NCI-H2196 treated with DMSO at 0.1 percent for 48 hours (cell line): ENCODE measurements at regions not wholly inside any gene's neighbourhood (a gene's known extent, or its start where the extent isn't known, plus 50 kb on each side); places are given as distances from the start of the nearest gene placed in this dataset.

Experiments
- DNase-seq: peaks from one replicate; lab custom pipeline; 2025; ENCODE audit not compliant: unreplicated experiment; lab: John Stamatoyannopoulos, UW

GRCh38 chr21:40901691-40902090, 54.7 kb upstream of the DSCAM start:
- no peak for DNase-seq

- peak; percentile 44 for DNase-seq
Observed at GRCh38 chr21:40902299-40902698, 55.3 kb upstream of the DSCAM start.

GRCh38 chr21:40902993-40903392, 56.0 kb upstream of the DSCAM start:
- DNase-seq, result no peak

GRCh38 chr21:40905251-40905650, 58.3 kb upstream of the DSCAM start:
- DNase-seq, result no peak

- no peak for DNase-seq
Observed at GRCh38 chr21:40912375-40912774, 65.4 kb upstream of the DSCAM start.

- no peak for DNase-seq
Observed at GRCh38 chr21:40915114-40915513, 68.2 kb upstream of the DSCAM start.

- no peak for DNase-seq
Observed at GRCh38 chr21:40923407-40923806, 76.4 kb upstream of the DSCAM start.

GRCh38 chr21:40923901-40924300, 76.9 kb upstream of the DSCAM start:
- no peak for DNase-seq

- DNase-seq, result no peak
Observed at GRCh38 chr21:40924641-40925040, 77.7 kb upstream of the DSCAM start.

- DNase-seq, result no peak
Observed at GRCh38 chr21:40926238-40926637, 79.3 kb upstream of the DSCAM start.

- no peak for DNase-seq
Observed at GRCh38 chr21:40929833-40930232, 82.9 kb upstream of the DSCAM start.

- DNase-seq, result no peak
Observed at GRCh38 chr21:40931197-40931596, 84.2 kb upstream of the DSCAM start.

- no peak for DNase-seq
Observed at GRCh38 chr21:40936178-40936577, 89.2 kb upstream of the DSCAM start.

GRCh38 chr21:40936771-40937261, 89.9 kb upstream of the DSCAM start:
- no peak for DNase-seq

GRCh38 chr21:40938078-40938477, 91.1 kb upstream of the DSCAM start:
- no peak for DNase-seq

- DNase-seq, result no peak
Observed at GRCh38 chr21:40938611-40939010, 91.7 kb upstream of the DSCAM start.

- DNase-seq, result no peak
Observed at GRCh38 chr21:40947713-40948112, 100.8 kb upstream of the DSCAM start.

- no peak for DNase-seq
Observed at GRCh38 chr21:40950970-40951369, 104.0 kb upstream of the DSCAM start.

- DNase-seq, result no peak
Observed at GRCh38 chr21:40952551-40953323, 105.8 kb upstream of the DSCAM start.

GRCh38 chr21:40964691-40965090, 117.7 kb upstream of the DSCAM start:
- no peak for DNase-seq

- DNase-seq, result no peak
Observed at GRCh38 chr21:40967771-40968170, 120.8 kb upstream of the DSCAM start.

- DNase-seq, result no peak
Observed at GRCh38 chr21:40972151-40972550, 125.2 kb upstream of the DSCAM start.
